ENCODE measurements at regions not wholly inside any gene's neighbourhood (a gene's known extent, or its start where the extent isn't known, plus 50 kb on each side); places are given as distances from the start of the nearest gene placed in this dataset.

DNA sequence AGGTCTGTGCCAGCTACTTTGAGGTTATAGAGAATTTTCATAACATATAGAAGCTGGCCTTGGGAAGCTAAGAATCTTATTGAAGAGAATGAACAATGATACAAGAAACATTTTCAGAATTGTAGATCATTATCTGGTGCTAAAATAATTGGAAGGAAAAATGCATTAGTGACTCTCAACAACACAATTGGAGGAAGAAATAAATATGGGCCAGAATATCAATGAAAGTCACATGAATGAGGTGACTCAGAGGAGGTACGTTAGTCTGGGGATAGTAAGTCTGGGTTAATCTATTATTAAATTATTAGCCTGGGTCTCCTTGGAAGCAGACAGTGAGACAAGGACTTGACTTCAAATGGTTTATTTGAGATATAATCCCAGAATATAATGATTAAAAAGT lies 529.3 kb upstream of the SLIT2 start:
- in situ Hi-C loops (cut with MboI; ENCODE audit: low pct_unique_long_range_greater_than_20kb in 2 of 9, low sequenced_read_pairs in 9 of 9, unreplicated experiment in 9 of 9) = no loop called here
- 38 to 89% (median 65%) methylated on average over 1 of the region's 1 CpG; no CpG with 5 or more reads in 2 of the 10 experiments for WGBS, 10 experiments
- H3K4me1 ChIP-seq (replicated peaks in 1 of 2) = no peaks in the 10 kb centered on the region
- no peak overlapping the region for H3K27ac ChIP-seq
- ATAC-seq (replicated peaks in 6 of 8) = peak in 2 of 8 experiments; percentile 29 to 34
- H3K4me3 ChIP-seq = no peak overlapping the region

GRCh38 chr4:19721587-19721986 lies 530.1 kb upstream of the SLIT2 start:
- in situ Hi-C loops (cut with MboI; ENCODE audit: low pct_unique_long_range_greater_than_20kb in 2 of 9, low sequenced_read_pairs in 9 of 9, unreplicated experiment in 9 of 9) = no loop called here
- H3K4me3 ChIP-seq = no peak overlapping the region
- ATAC-seq (replicated peaks in 6 of 8) = no peak
- no peak overlapping the region for H3K27ac ChIP-seq
- H3K4me1 ChIP-seq (replicated peaks in 1 of 2) = no peaks in the 10 kb centered on the region

DNA sequence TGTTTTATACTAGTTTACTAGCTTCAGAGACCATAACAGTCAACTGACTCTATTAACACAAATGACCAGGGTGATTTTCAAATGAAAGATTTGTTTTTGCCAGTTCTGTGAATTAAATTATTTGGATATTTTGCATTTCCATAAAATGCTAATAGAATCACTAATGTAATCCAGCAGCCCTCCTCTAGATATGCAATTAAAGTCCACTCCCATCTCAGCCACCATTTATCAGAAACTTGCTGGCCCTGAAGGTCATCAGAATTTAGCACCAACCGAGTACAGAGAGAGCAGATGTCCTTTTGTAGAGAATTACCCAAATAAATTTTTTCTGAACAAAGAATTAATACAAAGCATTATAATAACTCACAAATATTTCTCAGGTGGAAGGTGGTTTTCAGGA lies 531.1 kb upstream of the SLIT2 start:
- peak in 3 of 8 experiments; percentile 37 to 69 (median 68) for ATAC-seq (replicated peaks in 6 of 8)
- no peaks in the 10 kb centered on the region for H3K4me1 ChIP-seq (replicated peaks in 1 of 2)
- 17 to 100% (median 75%) methylated on average over 1 of the region's 1 CpG; no CpG with 5 or more reads in 3 of the 10 experiments for WGBS, 10 experiments
- in situ Hi-C loops (cut with MboI; ENCODE audit: low pct_unique_long_range_greater_than_20kb in 2 of 9, low sequenced_read_pairs in 9 of 9, unreplicated experiment in 9 of 9) = no loop called here
- no peak overlapping the region for H3K4me3 ChIP-seq
- no peak overlapping the region for H3K27ac ChIP-seq

- in situ Hi-C loops (cut with MboI; ENCODE audit: low pct_unique_long_range_greater_than_20kb in 2 of 9, low sequenced_read_pairs in 9 of 9, unreplicated experiment in 9 of 9) = no loop called here
- peak in 2 of 8 experiments; percentile 66 to 67 for ATAC-seq (replicated peaks in 6 of 8)
- Histone ChIP-seq H3K4me1 (replicated peaks in 1 of 2) (no peaks in the 10 kb centered on the region), H3K4me3 (no peak overlapping the region), H3K27ac (no peak overlapping the region)
These were observed 531.5 kb upstream of the SLIT2 start for GRCh38 chr4:19720190-19720589.

DNA sequence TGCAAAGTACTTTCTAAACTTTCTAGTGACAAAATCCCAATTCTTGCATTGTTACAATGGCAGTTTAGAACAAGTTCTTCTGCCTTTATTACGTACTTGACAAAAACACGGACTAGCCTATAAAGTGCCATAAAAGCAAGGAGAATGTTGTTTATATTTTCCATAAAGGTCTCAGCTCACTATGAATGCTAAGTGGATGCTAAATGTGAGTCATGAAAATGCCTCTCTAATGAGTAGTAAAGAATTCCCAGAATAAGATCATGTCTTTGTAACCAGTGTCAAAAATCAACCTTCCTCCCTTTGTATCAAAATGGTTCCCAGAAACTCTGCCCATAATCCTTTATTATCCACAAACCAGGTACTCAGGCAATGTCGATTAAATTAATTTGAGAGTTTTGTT lies 539.8 kb upstream of the SLIT2 start:
- no peak overlapping the region for H3K27ac ChIP-seq
- in situ Hi-C loops (cut with MboI; ENCODE audit: low pct_unique_long_range_greater_than_20kb in 2 of 9, low sequenced_read_pairs in 9 of 9, unreplicated experiment in 9 of 9) = no loop called here
- peak in 3 of 8 experiments; percentile 64 to 93 (median 79) for ATAC-seq (replicated peaks in 6 of 8)
- no peak overlapping the region for H3K4me3 ChIP-seq
- WGBS, 10 experiments = 22 to 100% (median 88%) methylated on average over 1 to 3 of the region's 3 CpGs
- no peaks in the 10 kb centered on the region for H3K4me1 ChIP-seq (replicated peaks in 1 of 2)

- no peak for ATAC-seq (replicated peaks in 6 of 8)
- in situ Hi-C loops (cut with MboI; ENCODE audit: low pct_unique_long_range_greater_than_20kb in 2 of 9, low sequenced_read_pairs in 9 of 9, unreplicated experiment in 9 of 9) = no loop called here
- Histone ChIP-seq H3K4me3 (no peak overlapping the region), H3K27ac (no peak overlapping the region), H3K4me1 (replicated peaks in 1 of 2) (no peaks in the 10 kb centered on the region)
- 100% methylated on average over 1 of the region's 1 CpG; no CpG with 5 or more reads in 4 of the 10 experiments for WGBS, 10 experiments
These were observed 543.8 kb upstream of the SLIT2 start for GRCh38 chr4:19707876-19708275.

DNA sequence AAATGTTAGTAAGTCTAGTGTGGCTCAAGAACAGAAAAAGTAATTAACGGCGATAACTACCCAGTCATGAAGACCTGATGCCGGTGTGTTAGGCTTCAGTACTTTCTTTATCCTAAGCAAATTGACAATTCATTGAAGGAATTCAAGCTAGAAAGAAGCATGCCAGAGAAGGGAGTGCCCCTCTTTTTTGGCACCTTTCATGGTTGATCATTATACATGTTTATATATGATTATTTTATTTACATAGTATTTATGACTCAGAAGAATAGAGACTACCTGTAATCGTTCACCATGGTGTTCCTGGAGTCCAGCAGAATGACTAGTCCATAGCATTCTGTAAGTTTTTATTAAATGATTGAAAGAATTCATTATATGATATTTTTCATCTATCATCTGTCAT lies 548.3 kb upstream of the SLIT2 start:
- Histone ChIP-seq H3K27ac (no peak overlapping the region), H3K4me3 (no peak overlapping the region), H3K4me1 (replicated peaks in 1 of 2) (no peaks in the 10 kb centered on the region)
- 80 to 100% (median 88%) methylated on average over 1 to 4 of the region's 4 CpGs; no CpG with 5 or more reads in 1 of the 10 experiments for WGBS, 10 experiments
- in situ Hi-C loops (cut with MboI; ENCODE audit: low pct_unique_long_range_greater_than_20kb in 2 of 9, low sequenced_read_pairs in 9 of 9, unreplicated experiment in 9 of 9) = no loop called here
- no peak for ATAC-seq (replicated peaks in 6 of 8)

DNA sequence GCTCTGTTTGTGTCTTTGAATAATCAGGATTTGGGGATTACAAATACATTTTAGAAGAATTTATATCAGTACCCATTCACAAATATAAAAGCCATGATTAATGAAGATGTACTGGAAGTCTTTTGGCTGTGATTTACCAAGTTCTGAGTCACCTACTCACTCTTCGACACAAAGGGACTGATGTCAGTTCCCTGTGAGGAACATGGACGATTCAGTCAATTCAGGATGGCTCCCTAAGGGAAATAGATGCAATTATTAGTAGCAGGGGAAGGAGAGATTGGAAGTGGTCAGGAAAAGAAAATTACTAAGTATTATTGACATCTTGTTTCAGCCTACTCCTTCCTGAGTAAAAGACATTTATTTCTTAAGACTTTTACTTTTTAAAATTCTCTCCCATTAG lies 550.7 kb upstream of the SLIT2 start:
- Histone ChIP-seq H3K27ac (no peak overlapping the region), H3K4me1 (replicated peaks in 1 of 2) (no peaks in the 10 kb centered on the region), H3K4me3 (no peak overlapping the region)
- ATAC-seq (replicated peaks in 6 of 8) = peak in 6 of 8 experiments; percentile 34 to 57 (median 47)
- WGBS, 10 experiments = 16 to 80% (median 39%) methylated on average over 1 to 2 of the region's 2 CpGs; no CpG with 5 or more reads in 4 of the 10 experiments
- in situ Hi-C loops (cut with MboI; ENCODE audit: low pct_unique_long_range_greater_than_20kb in 2 of 9, low sequenced_read_pairs in 9 of 9, unreplicated experiment in 9 of 9) = no loop called here

DNA sequence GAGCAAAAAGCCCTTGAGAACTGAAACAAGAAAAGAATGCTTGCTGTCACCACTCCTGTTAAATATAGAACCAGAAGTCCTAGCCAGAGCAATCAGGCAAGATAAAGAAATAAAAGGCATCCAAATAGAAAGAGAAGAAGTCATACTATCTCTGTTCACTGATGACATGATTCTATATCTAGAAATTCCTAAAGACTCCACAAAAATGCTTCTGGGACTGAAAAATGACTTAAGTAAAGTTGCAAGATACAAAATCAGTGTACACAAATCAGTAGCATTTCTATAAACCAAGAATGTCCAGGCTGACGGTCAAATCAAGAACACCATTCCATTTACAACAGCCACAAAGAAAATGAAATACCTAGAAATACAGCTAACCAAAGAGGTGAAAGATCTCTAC lies 552.7 kb upstream of the SLIT2 start:
- in situ Hi-C loops (cut with MboI; ENCODE audit: low pct_unique_long_range_greater_than_20kb in 2 of 9, low sequenced_read_pairs in 9 of 9, unreplicated experiment in 9 of 9) = no loop called here
- no peak overlapping the region for H3K4me3 ChIP-seq
- no peak overlapping the region for H3K27ac ChIP-seq
- no peaks in the 10 kb centered on the region for H3K4me1 ChIP-seq (replicated peaks in 1 of 2)
- 80 to 100% (median 90%) methylated on average over 1 of the region's 1 CpG; no CpG with 5 or more reads in 4 of the 10 experiments for WGBS, 10 experiments
- no peak for ATAC-seq (replicated peaks in 6 of 8)

DNA sequence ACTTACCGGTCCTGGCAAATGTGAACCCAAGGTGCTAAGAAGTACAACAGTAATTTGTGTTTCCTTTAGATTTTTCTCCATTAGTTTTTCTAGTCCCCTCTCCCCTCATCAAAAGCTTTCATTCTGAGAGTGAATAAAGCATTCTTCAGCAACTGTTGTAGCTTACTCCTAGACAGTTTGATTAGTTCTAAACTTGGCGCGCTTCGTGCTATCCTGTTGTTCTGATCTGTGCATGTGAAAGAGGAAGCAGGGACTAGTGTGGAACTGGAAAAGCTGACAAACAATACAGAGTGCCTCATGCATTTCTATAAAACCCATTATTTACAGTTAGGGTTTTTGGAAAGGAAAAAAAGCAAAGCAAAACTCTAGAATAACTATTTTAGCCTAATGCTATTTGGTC lies 556.9 kb upstream of the SLIT2 start:
- in situ Hi-C loops (cut with MboI; ENCODE audit: low pct_unique_long_range_greater_than_20kb in 2 of 9, low sequenced_read_pairs in 9 of 9, unreplicated experiment in 9 of 9) = no loop called here

GRCh38 chr4:19693936-19694570 lies 557.7 kb upstream of the SLIT2 start:
- Histone ChIP-seq H3K4me1 (replicated peaks in 1 of 2) (peaks cover 0 to 4% of the 10 kb centered on the region in 2 donors), H3K4me3 (no peak overlapping the region), H3K27ac (no peak overlapping the region)
- in situ Hi-C loops (cut with MboI; ENCODE audit: low pct_unique_long_range_greater_than_20kb in 2 of 9, low sequenced_read_pairs in 9 of 9, unreplicated experiment in 9 of 9) = no loop called here
- 33 to 100% (median 57%) methylated on average over 1 to 5 of the region's 5 CpGs; no CpG with 5 or more reads in 1 of the 10 experiments for WGBS, 10 experiments
- ATAC-seq (replicated peaks in 6 of 8) = peak in 1 of 8 experiments; percentile 59

More for the DNA sequence above, 556.9 kb upstream of the SLIT2 start:
- 42 to 100% (median 83%) methylated on average over 1 to 4 of the region's 4 CpGs for WGBS, 10 experiments
- peaks cover 0 to 4% of the 10 kb centered on the region in 2 donors for H3K4me1 ChIP-seq (replicated peaks in 1 of 2)
- peak in 3 of 8 experiments; percentile 39 to 54 (median 46) for ATAC-seq (replicated peaks in 6 of 8)
- H3K27ac ChIP-seq = no peak overlapping the region
- no peak overlapping the region for H3K4me3 ChIP-seq

- Histone ChIP-seq H3K4me3 (no peak overlapping the region), H3K4me1 (replicated peaks in 1 of 2) (peaks cover 0 to 4% of the 10 kb centered on the region in 2 donors), H3K27ac (no peak overlapping the region)
- peak in 2 of 8 experiments; percentile 43 to 50 for ATAC-seq (replicated peaks in 6 of 8)
- in situ Hi-C loops (cut with MboI; ENCODE audit: low pct_unique_long_range_greater_than_20kb in 2 of 9, low sequenced_read_pairs in 9 of 9, unreplicated experiment in 9 of 9) = no loop called here
- WGBS, 10 experiments = 24 to 89% (median 56%) methylated on average over 3 of the region's 3 CpGs; no CpG with 5 or more reads in 2 of the 10 experiments
These were observed 562.2 kb upstream of the SLIT2 start for GRCh38 chr4:19689511-19689910.

GRCh38 chr4:19686456-19686855 lies 565.2 kb upstream of the SLIT2 start:
- H3K4me1 ChIP-seq (replicated peaks in 1 of 2) = no peaks in the 10 kb centered on the region
- H3K27ac ChIP-seq = no peak overlapping the region
- no peak for ATAC-seq (replicated peaks in 6 of 8)
- H3K4me3 ChIP-seq = no peak overlapping the region
- in situ Hi-C loops (cut with MboI; ENCODE audit: low pct_unique_long_range_greater_than_20kb in 2 of 9, low sequenced_read_pairs in 9 of 9, unreplicated experiment in 9 of 9) = no loop called here

DNA sequence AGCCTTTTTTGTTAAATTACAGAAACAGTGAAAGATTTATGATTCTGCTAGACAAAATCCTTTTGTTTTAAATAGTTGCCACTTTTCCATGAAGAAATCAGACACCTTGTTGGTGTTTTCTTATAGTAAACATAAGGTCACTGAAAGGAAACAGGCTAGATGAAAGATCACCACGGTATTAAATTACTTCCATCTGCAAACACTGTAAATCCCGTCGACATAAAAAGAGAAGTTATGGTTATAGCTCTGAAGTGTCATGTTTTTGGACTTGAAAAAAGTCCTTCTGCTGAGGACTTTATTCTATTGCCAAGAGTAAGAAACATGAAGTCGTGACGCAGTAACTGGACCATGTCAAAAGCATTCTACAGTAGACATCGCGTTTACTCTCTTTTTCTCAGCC lies 567.6 kb upstream of the SLIT2 start:
- peak in 1 of 8 experiments; percentile 65 for ATAC-seq (replicated peaks in 6 of 8)
- in situ Hi-C loops (cut with MboI; ENCODE audit: low pct_unique_long_range_greater_than_20kb in 2 of 9, low sequenced_read_pairs in 9 of 9, unreplicated experiment in 9 of 9) = no loop called here
- no peak overlapping the region for H3K27ac ChIP-seq
- H3K4me3 ChIP-seq = no peak overlapping the region
- H3K4me1 ChIP-seq (replicated peaks in 1 of 2) = no peaks in the 10 kb centered on the region
- WGBS, 10 experiments = 35 to 100% (median 84%) methylated on average over 4 to 7 of the region's 7 CpGs

All from motor neuron (in vitro differentiated cells).